ENCODE measurements at regions not wholly inside any gene's neighbourhood (a gene's known extent, or its start where the extent isn't known, plus 50 kb on each side); places are given as distances from the start of the nearest gene placed in this dataset.

DNA sequence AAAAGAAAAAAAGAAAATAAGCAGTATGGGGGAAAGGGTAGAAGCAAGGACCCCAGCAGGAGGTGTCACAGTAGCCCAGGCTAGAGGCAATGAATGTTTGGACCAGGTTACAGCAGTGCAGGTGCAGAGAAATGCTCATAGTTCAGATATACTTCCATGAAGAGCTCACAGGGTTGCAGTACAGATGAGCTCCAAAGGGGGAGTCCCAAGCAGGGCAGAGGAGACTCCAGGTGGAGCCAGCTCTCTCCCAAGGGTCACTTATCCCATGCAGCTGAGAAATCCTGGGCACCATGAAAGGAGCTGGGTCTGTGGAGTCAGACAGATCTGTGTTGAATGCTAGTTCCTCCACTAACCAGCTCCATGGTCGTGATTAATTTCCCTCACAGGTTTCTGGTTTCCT is 174.9 kb downstream of the C7orf25 start:
- TF ChIP-seq, protein P1, sequence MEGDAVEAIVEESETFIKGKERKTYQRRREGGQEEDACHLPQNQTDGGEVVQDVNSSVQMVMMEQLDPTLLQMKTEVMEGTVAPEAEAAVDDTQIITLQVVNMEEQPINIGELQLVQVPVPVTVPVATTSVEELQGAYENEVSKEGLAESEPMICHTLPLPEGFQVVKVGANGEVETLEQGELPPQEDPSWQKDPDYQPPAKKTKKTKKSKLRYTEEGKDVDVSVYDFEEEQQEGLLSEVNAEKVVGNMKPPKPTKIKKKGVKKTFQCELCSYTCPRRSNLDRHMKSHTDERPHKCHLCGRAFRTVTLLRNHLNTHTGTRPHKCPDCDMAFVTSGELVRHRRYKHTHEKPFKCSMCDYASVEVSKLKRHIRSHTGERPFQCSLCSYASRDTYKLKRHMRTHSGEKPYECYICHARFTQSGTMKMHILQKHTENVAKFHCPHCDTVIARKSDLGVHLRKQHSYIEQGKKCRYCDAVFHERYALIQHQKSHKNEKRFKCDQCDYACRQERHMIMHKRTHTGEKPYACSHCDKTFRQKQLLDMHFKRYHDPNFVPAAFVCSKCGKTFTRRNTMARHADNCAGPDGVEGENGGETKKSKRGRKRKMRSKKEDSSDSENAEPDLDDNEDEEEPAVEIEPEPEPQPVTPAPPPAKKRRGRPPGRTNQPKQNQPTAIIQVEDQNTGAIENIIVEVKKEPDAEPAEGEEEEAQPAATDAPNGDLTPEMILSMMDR (IDR thresholded peaks at IDR 0.05; ENCODE audit: low read depth, low read length), result no peak
- H3K4me3 ChIP-seq (ENCODE audit: low read depth, low read length), result no peak overlapping the region

DNA sequence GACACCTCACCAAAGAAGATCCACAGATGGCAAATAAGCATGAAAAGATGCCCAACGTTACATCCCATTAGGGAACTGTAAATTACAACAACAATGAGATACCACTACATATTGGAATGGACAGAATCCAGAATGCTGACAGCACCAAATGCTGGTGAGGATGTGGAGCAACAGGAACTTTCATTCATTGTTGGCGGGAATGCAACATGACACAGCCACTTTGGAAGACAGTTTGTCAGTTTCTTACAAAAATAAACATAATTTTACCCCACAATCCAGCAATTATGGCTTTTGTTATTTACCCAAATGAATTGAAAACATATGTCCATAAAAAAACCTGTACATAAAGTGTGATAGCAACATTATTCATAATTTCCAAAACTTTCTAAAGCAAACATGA is 176.8 kb downstream of the C7orf25 start:
- H3K4me3 ChIP-seq (ENCODE audit: low read depth, low read length), result no peak overlapping the region

DNA sequence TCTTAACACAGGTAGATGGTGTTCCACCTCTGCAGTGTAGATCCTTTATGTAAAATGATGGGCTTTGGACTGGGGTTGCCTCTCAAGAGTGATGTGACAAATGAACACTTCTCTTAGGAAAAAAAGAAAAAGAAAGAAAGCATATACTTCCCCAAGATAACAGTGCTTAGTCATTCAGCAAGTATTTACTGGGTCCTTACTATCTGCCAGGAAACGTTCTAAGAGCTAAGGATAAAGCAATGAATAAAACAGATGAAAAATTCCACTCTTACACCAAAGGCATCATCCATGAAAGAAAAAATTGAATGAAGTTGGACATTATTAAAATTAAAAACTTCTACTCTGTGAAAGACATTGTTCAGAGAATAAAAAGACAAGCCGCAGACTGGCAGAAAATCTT is 177.3 kb downstream of the C7orf25 start:
- no peak overlapping the region for H3K4me3 ChIP-seq (ENCODE audit: low read depth, low read length)
- TF ChIP-seq, protein P1 (IDR thresholded peaks at IDR 0.05; ENCODE audit: low read depth, low read length), result no peak

More for the DNA sequence above, 176.8 kb downstream of the C7orf25 start:
- TF ChIP-seq, protein P1 (IDR thresholded peaks at IDR 0.05; ENCODE audit: low read depth, low read length), result no peak

DNA sequence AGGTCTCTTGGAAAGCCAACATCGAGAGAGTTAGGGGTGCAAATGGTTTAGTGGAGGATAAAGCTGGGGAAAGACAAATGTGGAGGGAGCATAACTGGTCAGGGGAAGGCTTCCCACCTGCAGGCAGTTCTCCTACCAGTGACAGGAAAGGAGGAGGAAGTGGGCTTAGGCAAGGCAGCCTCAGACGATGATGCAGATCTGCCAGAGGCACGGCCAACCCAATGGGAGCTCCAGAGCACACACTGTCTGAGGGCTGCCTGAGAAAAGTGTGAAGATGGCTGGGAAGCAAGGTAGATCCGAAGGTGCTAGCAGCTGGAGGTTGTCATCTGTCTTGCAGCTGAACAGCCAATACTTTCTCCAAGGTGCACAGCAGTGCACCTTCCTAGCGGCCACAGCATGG is 178.8 kb downstream of the C7orf25 start:
- no peak overlapping the region for H3K4me3 ChIP-seq (ENCODE audit: low read depth, low read length)
- TF ChIP-seq, protein P1 (IDR thresholded peaks at IDR 0.05; ENCODE audit: low read depth, low read length), result no peak

DNA sequence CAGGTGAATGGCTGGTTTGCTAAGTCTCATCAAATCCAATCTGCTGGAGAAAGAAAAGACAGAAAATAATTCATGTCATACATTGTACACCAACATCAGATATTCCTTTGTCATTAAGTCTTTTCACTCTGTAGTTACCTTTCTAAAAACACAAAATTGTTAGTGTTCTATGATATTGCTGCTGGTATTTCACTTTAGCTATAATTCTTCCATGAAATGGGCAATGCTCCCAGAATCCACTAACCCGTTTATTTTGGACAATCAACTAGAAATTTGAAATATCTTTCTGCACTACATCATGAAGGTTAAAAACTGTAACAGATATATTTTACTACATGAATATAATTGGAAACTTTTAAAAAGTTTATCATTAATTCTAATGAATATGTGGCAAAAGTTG is 181.3 kb downstream of the C7orf25 start:
- no peak overlapping the region for H3K4me3 ChIP-seq (ENCODE audit: low read depth, low read length)

DNA sequence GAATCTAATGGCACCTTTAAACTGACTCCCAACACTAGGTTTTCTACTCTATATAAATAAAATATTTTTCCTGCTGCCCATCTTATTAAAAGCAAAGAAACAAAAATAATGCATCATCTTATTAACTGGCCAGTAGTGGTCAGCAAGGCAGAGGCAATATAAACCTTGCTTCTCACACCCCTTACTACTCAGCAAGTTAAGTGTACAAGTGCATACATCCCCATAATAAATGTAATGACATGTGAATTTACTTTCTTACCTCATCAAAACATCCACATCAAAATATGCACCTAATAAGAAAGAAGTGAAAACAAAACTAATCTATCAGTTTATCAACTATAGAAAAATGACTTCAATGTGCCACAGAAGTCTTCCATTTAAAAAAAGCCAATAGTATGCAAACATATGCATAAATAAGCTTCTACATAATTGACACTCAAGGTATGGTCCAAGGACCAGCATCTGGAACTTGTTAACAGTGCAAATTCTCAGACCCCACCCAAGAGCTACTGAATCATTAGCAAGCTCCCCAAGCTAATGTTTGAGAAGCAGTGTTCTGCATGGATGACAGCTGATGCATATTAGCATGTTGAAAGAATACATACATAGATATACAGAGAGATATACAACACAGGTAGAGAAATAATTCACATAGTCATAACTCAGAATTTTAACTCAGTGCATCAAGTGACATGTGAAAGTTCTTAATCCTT is 182.7 kb downstream of the C7orf25 start:
- TF ChIP-seq, protein P1 (IDR thresholded peaks at IDR 0.05; ENCODE audit: low read depth, low read length), result no peak
- no peak overlapping the region for H3K4me3 ChIP-seq (ENCODE audit: low read depth, low read length)

More for the DNA sequence above, 181.3 kb downstream of the C7orf25 start:
- TF ChIP-seq, protein P1 (IDR thresholded peaks at IDR 0.05; ENCODE audit: low read depth, low read length), result no peak

DNA sequence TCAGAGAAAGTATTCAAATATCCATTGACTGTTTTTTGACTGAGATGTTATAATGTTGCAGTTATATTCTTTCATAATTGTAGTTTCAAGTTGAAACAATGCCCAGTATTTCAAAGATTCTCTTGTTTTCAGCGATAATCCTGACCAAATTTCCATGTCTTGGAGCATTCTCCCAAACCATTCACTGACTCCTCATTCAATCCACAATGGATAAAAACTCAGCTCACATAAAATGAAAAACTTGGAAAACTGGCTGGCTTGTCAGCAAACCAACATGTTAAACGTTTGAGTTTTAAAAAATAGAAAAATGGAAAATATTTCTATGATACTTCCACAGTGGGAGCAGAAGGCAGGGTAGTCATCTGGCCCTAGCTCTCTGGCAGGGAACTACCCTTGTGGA is 184.4 kb downstream of the C7orf25 start:
- no peak overlapping the region for H3K4me3 ChIP-seq (ENCODE audit: low read depth, low read length)
- TF ChIP-seq, protein P1 (IDR thresholded peaks at IDR 0.05; ENCODE audit: low read depth, low read length), result no peak

Data from WI38 (cell line).